ENCODE measurements at regions not wholly inside any gene's neighbourhood (a gene's known extent, or its start where the extent isn't known, plus 50 kb on each side); places are given as distances from the start of the nearest gene placed in this dataset.

GRCh38 chr15:61721418-61721817 is 338.8 kb downstream of the VPS13C start:
- no peak for TF ChIP-seq CTCF (IDR thresholded peaks at IDR 0.05; ENCODE audit: borderline replicate concordance, extremely low read depth, low read length, poor library complexity, severe bottlenecking)
- no peak for TF ChIP-seq EZH2 (IDR thresholded peaks at IDR 0.05; ENCODE audit: borderline replicate concordance, low read depth, low read length, severe bottlenecking)
